ENCODE measurements at regions not wholly inside any gene's neighbourhood (a gene's known extent, or its start where the extent isn't known, plus 50 kb on each side); places are given as distances from the start of the nearest gene placed in this dataset.

DNA sequence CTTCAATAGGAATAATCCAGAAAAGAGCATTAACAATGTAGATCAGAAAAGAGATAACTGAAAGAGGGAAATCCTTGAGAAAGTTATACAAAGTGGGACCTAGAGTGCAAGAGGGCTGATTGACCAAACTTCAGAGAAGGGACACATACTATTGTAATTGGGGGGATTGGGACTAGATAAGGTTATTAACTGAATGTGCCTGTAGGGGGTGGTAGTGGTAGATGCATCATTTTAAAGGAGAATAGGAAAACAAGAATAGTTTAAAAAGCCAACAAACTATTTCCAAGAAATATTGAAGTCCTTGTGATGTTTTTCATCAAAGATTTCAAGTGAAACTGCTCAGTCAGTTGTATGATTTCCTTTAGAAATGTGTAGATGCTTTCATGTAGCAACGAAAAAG lies 468.5 kb downstream of the TAF11L14 start:
- Histone ChIP-seq H3K27ac (no peak overlapping the region), H3K9me3 (ENCODE audit: control insufficient read depth, low read length) (no peaks in the 10 kb centered on the region), H3K9ac (no peak overlapping the region), H3K27me3 (ENCODE audit: control insufficient read depth, insufficient read depth, low read length) (no peaks in the 10 kb centered on the region), H3K4me2 (ENCODE audit: low read length) (no peak overlapping the region), H2AFZ (no peak overlapping the region), H3K4me3 (ENCODE audit: low read depth, low read length) (no peak overlapping the region), H3K79me2 (no peaks in the 10 kb centered on the region), H3K36me3 (ENCODE audit: control insufficient read depth, insufficient read depth, low read length) (no peaks in the 10 kb centered on the region), H3K4me1 (no peaks in the 10 kb centered on the region)
- TF ChIP-seq CTCF (IDR thresholded peaks at IDR 0.05), result no peak

- Histone ChIP-seq H3K4me3 (ENCODE audit: low read depth, low read length) (no peak overlapping the region), H3K27ac (no peak overlapping the region), H3K9ac (no peak overlapping the region), H2AFZ (no peak overlapping the region), H3K9me3 (ENCODE audit: control insufficient read depth, low read length) (no peaks in the 10 kb centered on the region), H3K36me3 (ENCODE audit: control insufficient read depth, insufficient read depth, low read length) (no peaks in the 10 kb centered on the region), H3K4me1 (no peaks in the 10 kb centered on the region), H3K27me3 (ENCODE audit: control insufficient read depth, insufficient read depth, low read length) (no peaks in the 10 kb centered on the region), H3K79me2 (no peaks in the 10 kb centered on the region), H3K4me2 (ENCODE audit: low read length) (no peak overlapping the region)
- TF ChIP-seq CTCF (IDR thresholded peaks at IDR 0.05), result no peak
These were observed 471.2 kb downstream of the TAF11L14 start for GRCh38 chr5:18105449-18105848.

- Histone ChIP-seq H3K36me3 (ENCODE audit: control insufficient read depth, insufficient read depth, low read length) (no peaks in the 10 kb centered on the region), H3K9me3 (ENCODE audit: control insufficient read depth, low read length) (no peaks in the 10 kb centered on the region), H3K4me2 (ENCODE audit: low read length) (no peak overlapping the region), H3K4me1 (no peaks in the 10 kb centered on the region), H3K9ac (no peak overlapping the region), H3K79me2 (no peaks in the 10 kb centered on the region), H2AFZ (no peak overlapping the region), H3K27me3 (ENCODE audit: control insufficient read depth, insufficient read depth, low read length) (no peaks in the 10 kb centered on the region), H3K4me3 (ENCODE audit: low read depth, low read length) (no peak overlapping the region), H3K27ac (no peak overlapping the region)
- TF ChIP-seq CTCF (IDR thresholded peaks at IDR 0.05), result no peak
These were observed 477.7 kb downstream of the TAF11L14 start for GRCh38 chr5:18111906-18112465.

DNA sequence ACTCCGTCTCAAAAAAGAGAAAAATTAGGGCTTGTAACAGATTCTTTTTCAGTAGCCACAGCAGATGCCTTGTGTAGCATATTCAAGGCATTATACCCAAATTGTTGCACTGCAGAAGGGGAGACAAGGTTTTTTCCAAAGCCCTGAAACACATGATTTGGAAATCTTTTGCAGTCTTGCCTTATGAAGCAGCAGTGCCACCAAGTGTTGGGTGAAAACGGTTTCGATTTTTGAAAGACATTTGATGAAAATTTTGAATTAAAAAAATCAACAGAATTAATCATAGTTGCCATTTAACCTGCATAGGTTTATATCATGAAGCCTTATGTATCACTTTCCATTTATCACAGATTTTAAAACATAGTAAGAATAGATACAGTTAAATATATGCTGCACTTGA lies 479.5 kb downstream of the TAF11L14 start:
- Histone ChIP-seq H3K9me3 (ENCODE audit: control insufficient read depth, low read length) (no peaks in the 10 kb centered on the region), H3K4me2 (ENCODE audit: low read length) (no peak overlapping the region), H3K27me3 (ENCODE audit: control insufficient read depth, insufficient read depth, low read length) (no peaks in the 10 kb centered on the region), H3K4me3 (ENCODE audit: low read depth, low read length) (no peak overlapping the region), H3K36me3 (ENCODE audit: control insufficient read depth, insufficient read depth, low read length) (no peaks in the 10 kb centered on the region), H3K79me2 (no peaks in the 10 kb centered on the region), H3K4me1 (no peaks in the 10 kb centered on the region), H3K9ac (no peak overlapping the region), H3K27ac (no peak overlapping the region), H2AFZ (no peak overlapping the region)
- no peak for TF ChIP-seq CTCF (IDR thresholded peaks at IDR 0.05)

GRCh38 chr5:18114151-18114757 lies 480.0 kb downstream of the TAF11L14 start:
- Histone ChIP-seq H3K4me1 (no peaks in the 10 kb centered on the region), H3K9me3 (ENCODE audit: control insufficient read depth, low read length) (no peaks in the 10 kb centered on the region), H2AFZ (no peak overlapping the region), H3K4me3 (ENCODE audit: low read depth, low read length) (no peak overlapping the region), H3K79me2 (no peaks in the 10 kb centered on the region), H3K9ac (no peak overlapping the region), H3K27me3 (ENCODE audit: control insufficient read depth, insufficient read depth, low read length) (no peaks in the 10 kb centered on the region), H3K36me3 (ENCODE audit: control insufficient read depth, insufficient read depth, low read length) (no peaks in the 10 kb centered on the region), H3K27ac (no peak overlapping the region), H3K4me2 (ENCODE audit: low read length) (no peak overlapping the region)
- no peak for TF ChIP-seq CTCF (IDR thresholded peaks at IDR 0.05)
